GM12878 (cell line): ENCODE measurements at regions not wholly inside any gene's neighbourhood (a gene's known extent, or its start where the extent isn't known, plus 50 kb on each side); places are given as distances from the start of the nearest gene placed in this dataset.

ENCODE experiments used
- ATF7 ChIP-seq: fragments of 450-650 bp; IDR thresholded peaks from 2 replicates; pipeline ENCODE4 v1.6.1; 2016; ENCODE audit warnings: low read depth, mild to moderate bottlenecking
- BCL3 ChIP-seq: IDR thresholded peaks from 2 replicates; pipeline ENCODE4 v1.6.1; 2011; ENCODE audit warnings: borderline replicate concordance, low read depth, mild to moderate bottlenecking, moderate library complexity, low read length; ENCODE audit not compliant: insufficient read depth, poor library complexity, severe bottlenecking
- CEBPB ChIP-seq, 2 experiments: fragments of 150-350 bp in 1 of 2; IDR thresholded peaks; 2 replicates each; pipeline ENCODE4 v1.6.1; 2012 to 2014; ENCODE audit warnings: low read depth in 2 of 2, low read length in 2 of 2, borderline replicate concordance in 1 of 2, inconsistent platforms in 1 of 2
- CTCF ChIP-seq, 3 experiments: IDR thresholded peaks in 2 of 3; conservative IDR thresholded peaks in 1 of 3; 2 replicates each; pipeline ENCODE4 v1.5.1; 2011; ENCODE audit warnings: low read depth in 3 of 3, low read length in 3 of 3, mild to moderate bottlenecking in 3 of 3, control low read depth in 2 of 3, moderate library complexity in 2 of 3, inconsistent platforms in 1 of 3, mixed read lengths in 1 of 3; ENCODE audit not compliant: control insufficient read depth in 2 of 3, insufficient read depth in 1 of 3; ENCODE audit errors: extremely low read depth in 1 of 3
- DPF2 ChIP-seq: fragments of 450-650 bp; IDR thresholded peaks from 2 replicates; pipeline ENCODE4 v1.6.1; 2017; ENCODE audit warnings: mild to moderate bottlenecking
- E2F8 ChIP-seq: fragments of 450-650 bp; IDR thresholded peaks from 2 replicates; pipeline ENCODE4 v1.6.1; 2018; ENCODE audit warnings: mild to moderate bottlenecking, low read depth, moderate library complexity; ENCODE audit not compliant: partially characterized antibody
- EED ChIP-seq: sonication (generic); IDR thresholded peaks from 2 replicates; pipeline ENCODE4 v1.6.1; 2016; ENCODE audit warnings: antibody characterized with exemption, low read depth
- KAT2A ChIP-seq: conservative IDR thresholded peaks from 2 replicates; pipeline ENCODE4 v1.6.1; 2011; ENCODE audit warnings: low read depth, low read length; ENCODE audit not compliant: control insufficient read depth
- NFXL1 ChIP-seq: fragments of 450-650 bp; IDR thresholded peaks from 2 replicates; pipeline ENCODE4 v1.6.1; 2017; ENCODE audit warnings: antibody characterized with exemption, mild to moderate bottlenecking, borderline replicate concordance
- NKRF ChIP-seq: fragments of 450-650 bp; conservative IDR thresholded peaks from 2 replicates; pipeline ENCODE4 v1.6.1; 2017; ENCODE audit warnings: mild to moderate bottlenecking, moderate library complexity
- RBBP5 ChIP-seq: fragments of 200-600 bp; sonication (generic); conservative IDR thresholded peaks from 2 replicates; pipeline ENCODE4 v1.6.1; 2016
- RELA ChIP-seq: fragments of 450-650 bp; IDR thresholded peaks from 2 replicates; pipeline ENCODE4 v1.8.0; 2014; ENCODE audit warnings: borderline replicate concordance; ENCODE audit not compliant: partially characterized antibody
- SREBF1 ChIP-seq: IDR thresholded peaks from 2 replicates; pipeline ENCODE4 v1.6.1; 2012; ENCODE audit warnings: mild to moderate bottlenecking, low read length
- SREBF2 ChIP-seq: IDR thresholded peaks from 2 replicates; pipeline ENCODE4 v1.6.1; 2012; ENCODE audit warnings: mild to moderate bottlenecking, low read length
- ZBTB11 ChIP-seq: fragments of 450-650 bp; formaldehyde crosslinking; IDR thresholded peaks from 2 replicates; pipeline ENCODE4 v1.5.0; 2022; ENCODE audit warnings: mild to moderate bottlenecking, missing genetic modification characterization

- no peak for TF ChIP-seq E2F8
- TF ChIP-seq ZBTB11 (CRISPR knock-in tag): no peak
- TF ChIP-seq DPF2: no peak
- TF ChIP-seq SREBF1: no peak
- no peak for TF ChIP-seq CEBPB (IDR thresholded peaks at IDR 0.05; ENCODE audit: borderline replicate concordance in 1 of 2, low read depth in 2 of 2, low read length in 2 of 2)
- no peak for TF ChIP-seq CTCF (IDR thresholded peaks at IDR 0.05 in 2 of 3, conservative IDR thresholded peaks at IDR 0.05 in 1 of 3; ENCODE audit: control insufficient read depth in 2 of 3, extremely low read depth in 1 of 3, insufficient read depth in 1 of 3, low read depth in 3 of 3, low read length in 3 of 3)
- no peak for TF ChIP-seq ATF7
- TF ChIP-seq RELA: no peak
- TF ChIP-seq NFXL1: no peak
- TF ChIP-seq RBBP5: no peak
- TF ChIP-seq EED: no peak
- no peak for TF ChIP-seq BCL3
- no peak for TF ChIP-seq KAT2A
- TF ChIP-seq SREBF2: no peak
- TF ChIP-seq NKRF: no peak
- TF ChIP-seq, all 136 proteins: peak for 0
Measured at GRCh38 chr20:47427746-47428145, 71.2 kb upstream of the ZMYND8 start (continued).
